Left kidney (tissue), 1 donor: ENCODE measurements at regions not wholly inside any gene's neighbourhood (a gene's known extent, or its start where the extent isn't known, plus 50 kb on each side); places are given as distances from the start of the nearest gene placed in this dataset.
"Not testable (repeated sequence)": the region's sequence is repeated elsewhere in the genome, so short reads cannot be mapped to it uniquely, and the experiment has no call there.

Experiments
- DNase-seq: peaks from one replicate; pipeline ENCODE4 v3.0.0-alpha.2; 2013

- DNase-seq = no peak
Measured at GRCh38 chr5:8720506-8720905, 825.4 kb downstream of the SEMA5A start.

- no peak for DNase-seq
Measured at GRCh38 chr5:8721536-8721935, 824.3 kb downstream of the SEMA5A start.

GRCh38 chr5:8726383-8727036 lies 819.4 kb downstream of the SEMA5A start:
- DNase-seq = no peak

GRCh38 chr5:8727396-8727795 lies 818.5 kb downstream of the SEMA5A start:
- no peak for DNase-seq

GRCh38 chr5:8729437-8729836 lies 816.4 kb downstream of the SEMA5A start:
- DNase-seq = no peak

- DNase-seq = no peak
Measured at GRCh38 chr5:8730194-8730593, 815.7 kb downstream of the SEMA5A start.

- not testable (repeated sequence) for DNase-seq
Measured at GRCh38 chr5:8731110-8731509, 814.8 kb downstream of the SEMA5A start.

GRCh38 chr5:8740595-8740994 lies 805.3 kb downstream of the SEMA5A start:
- DNase-seq = no peak

- DNase-seq = no peak
Measured at GRCh38 chr5:8749556-8749955, 796.3 kb downstream of the SEMA5A start.

GRCh38 chr5:8750100-8750499 lies 795.8 kb downstream of the SEMA5A start:
- DNase-seq = no peak

GRCh38 chr5:8751971-8752370 lies 793.9 kb downstream of the SEMA5A start:
- no peak for DNase-seq

- no peak for DNase-seq
Measured at GRCh38 chr5:8752595-8752994, 793.3 kb downstream of the SEMA5A start.

- DNase-seq = peak; percentile 35
Measured at GRCh38 chr5:8756498-8757084, 789.3 kb downstream of the SEMA5A start.

- DNase-seq = no peak
Measured at GRCh38 chr5:8765886-8766285, 780.0 kb downstream of the SEMA5A start.

GRCh38 chr5:8766448-8766847 lies 779.4 kb downstream of the SEMA5A start:
- no peak for DNase-seq

GRCh38 chr5:8767111-8767510 lies 778.8 kb downstream of the SEMA5A start:
- DNase-seq = no peak

- no peak for DNase-seq
Measured at GRCh38 chr5:8767746-8768145, 778.1 kb downstream of the SEMA5A start.

- no peak for DNase-seq
Measured at GRCh38 chr5:8769631-8770030, 776.2 kb downstream of the SEMA5A start.

- DNase-seq = no peak
Measured at GRCh38 chr5:8770431-8770830, 775.4 kb downstream of the SEMA5A start.

GRCh38 chr5:8773046-8773615 lies 772.7 kb downstream of the SEMA5A start:
- DNase-seq = no peak

- no peak for DNase-seq
Measured at GRCh38 chr5:8784692-8785091, 761.2 kb downstream of the SEMA5A start.

- DNase-seq = no peak
Measured at GRCh38 chr5:8788246-8788645, 757.6 kb downstream of the SEMA5A start.

GRCh38 chr5:8805653-8806052 lies 740.2 kb downstream of the SEMA5A start:
- no peak for DNase-seq

- DNase-seq = no peak
Measured at GRCh38 chr5:8807636-8808035, 738.2 kb downstream of the SEMA5A start.
